ENCODE measurements at regions not wholly inside any gene's neighbourhood (a gene's known extent, or its start where the extent isn't known, plus 50 kb on each side); places are given as distances from the start of the nearest gene placed in this dataset.

GRCh38 chr18:73296686-73297085 is 428.9 kb upstream of the NETO1 start (continued):
- TF ChIP-seq ZNF462 (CRISPR knock-in tag; IDR thresholded peaks at IDR 0.05) (no peak), STAT1 (IDR thresholded peaks at IDR 0.05; ENCODE audit: unreplicated experiment) (no peak), ZNF331 (CRISPR knock-in tag; IDR thresholded peaks at IDR 0.05; ENCODE audit: low read depth) (no peak), EZH2 (IDR thresholded peaks at IDR 0.05; ENCODE audit: low read depth, unreplicated experiment) (no peak)
- TF ChIP-seq, protein P1, sequence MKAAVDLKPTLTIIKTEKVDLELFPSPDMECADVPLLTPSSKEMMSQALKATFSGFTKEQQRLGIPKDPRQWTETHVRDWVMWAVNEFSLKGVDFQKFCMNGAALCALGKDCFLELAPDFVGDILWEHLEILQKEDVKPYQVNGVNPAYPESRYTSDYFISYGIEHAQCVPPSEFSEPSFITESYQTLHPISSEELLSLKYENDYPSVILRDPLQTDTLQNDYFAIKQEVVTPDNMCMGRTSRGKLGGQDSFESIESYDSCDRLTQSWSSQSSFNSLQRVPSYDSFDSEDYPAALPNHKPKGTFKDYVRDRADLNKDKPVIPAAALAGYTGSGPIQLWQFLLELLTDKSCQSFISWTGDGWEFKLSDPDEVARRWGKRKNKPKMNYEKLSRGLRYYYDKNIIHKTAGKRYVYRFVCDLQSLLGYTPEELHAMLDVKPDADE (IDR thresholded peaks at IDR 0.05) = no peak

GRCh38 chr18:73292156-73292555 is 424.4 kb upstream of the NETO1 start:
- H3K27me3 Mint-ChIP-seq (ENCODE audit: insufficient read depth, low read depth, poor library complexity) = no peaks in the 10 kb centered on the region
- no peak overlapping the region for H2AFZ ChIP-seq
- H3K4me1 Mint-ChIP-seq = no peaks in the 10 kb centered on the region; the same call in 2 of the 3 replicates
- no peaks in the 10 kb centered on the region for H3K36me3 Mint-ChIP-seq (ENCODE audit: low read depth)
- no peaks in the 10 kb centered on the region for H3K9me2 ChIP-seq (ENCODE audit: insufficient read depth)
- H3K27ac Mint-ChIP-seq = no peak overlapping the region
- H3F3A ChIP-seq (replicated peaks; ENCODE audit: low read depth) = no peaks in the 10 kb centered on the region
- H3K27me3 ChIP-seq (ENCODE audit: insufficient read depth) = no peaks in the 10 kb centered on the region
- no peaks in the 10 kb centered on the region for H3K9me3 Mint-ChIP-seq
- H3K4me2 ChIP-seq = no peak overlapping the region
- H3K27ac ChIP-seq (ENCODE audit: low read depth) = no peak overlapping the region
- ATAC-seq = no peak
- no peaks in the 10 kb centered on the region for H4K20me1 ChIP-seq (replicated peaks; ENCODE audit: insufficient read depth)
- H3K4me3 ChIP-seq = no peak overlapping the region
- H3K36me3 ChIP-seq (ENCODE audit: insufficient read depth) = no peaks in the 10 kb centered on the region
- no peak for DNase-seq (ENCODE audit: low spot score)
- H3K79me2 ChIP-seq (replicated peaks; ENCODE audit: insufficient read depth) = no peaks in the 10 kb centered on the region
- no peak overlapping the region for H3K4me3 Mint-ChIP-seq
- H3K4me1 ChIP-seq (ENCODE audit: insufficient read depth) = no peaks in the 10 kb centered on the region
- TF ChIP-seq POLR2AphosphoS5 (IDR thresholded peaks at IDR 0.05; ENCODE audit: low read depth) (no peak), ZNF114 (CRISPR knock-in tag; IDR thresholded peaks at IDR 0.05) (no peak), EZH2 (IDR thresholded peaks at IDR 0.05; ENCODE audit: low read depth, unreplicated experiment) (no peak), CREB1 (CRISPR knock-in tag; IDR thresholded peaks at IDR 0.05; ENCODE audit: low read depth) (no peak)
- TF ChIP-seq, protein P2, sequence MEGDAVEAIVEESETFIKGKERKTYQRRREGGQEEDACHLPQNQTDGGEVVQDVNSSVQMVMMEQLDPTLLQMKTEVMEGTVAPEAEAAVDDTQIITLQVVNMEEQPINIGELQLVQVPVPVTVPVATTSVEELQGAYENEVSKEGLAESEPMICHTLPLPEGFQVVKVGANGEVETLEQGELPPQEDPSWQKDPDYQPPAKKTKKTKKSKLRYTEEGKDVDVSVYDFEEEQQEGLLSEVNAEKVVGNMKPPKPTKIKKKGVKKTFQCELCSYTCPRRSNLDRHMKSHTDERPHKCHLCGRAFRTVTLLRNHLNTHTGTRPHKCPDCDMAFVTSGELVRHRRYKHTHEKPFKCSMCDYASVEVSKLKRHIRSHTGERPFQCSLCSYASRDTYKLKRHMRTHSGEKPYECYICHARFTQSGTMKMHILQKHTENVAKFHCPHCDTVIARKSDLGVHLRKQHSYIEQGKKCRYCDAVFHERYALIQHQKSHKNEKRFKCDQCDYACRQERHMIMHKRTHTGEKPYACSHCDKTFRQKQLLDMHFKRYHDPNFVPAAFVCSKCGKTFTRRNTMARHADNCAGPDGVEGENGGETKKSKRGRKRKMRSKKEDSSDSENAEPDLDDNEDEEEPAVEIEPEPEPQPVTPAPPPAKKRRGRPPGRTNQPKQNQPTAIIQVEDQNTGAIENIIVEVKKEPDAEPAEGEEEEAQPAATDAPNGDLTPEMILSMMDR (conservative IDR thresholded peaks at IDR 0.05; ENCODE audit: low read depth in 2 of 2) = no peak

Data from GM23338 (cell line).